HCT116 (cell line): ENCODE measurements at regions not wholly inside any gene's neighbourhood (a gene's known extent, or its start where the extent isn't known, plus 50 kb on each side); places are given as distances from the start of the nearest gene placed in this dataset.

Experiments
- ATAC-seq: fragments of 200-7000 bp; cut with Tn5 transposase; 2 replicates; pipeline ENCODE4 v1.9.1; 2020; ENCODE audit warnings: mild to moderate bottlenecking, moderate library complexity
- BruUV-seq: library from RNA; stranded (reverse); fragments of 400-500 nt; replicated peaks from 2 replicates; lab custom pipeline; 2021; lab: Mats Ljungman, UMichigan
- CTCF ChIA-PET: fragments of 300-600 bp; sonication (Branson Sonifier 250); formaldehyde crosslinking; loops from one replicate; lab custom pipeline; 2021; ENCODE audit warnings: antibody characterized with exemption; lab: Charles Lee
- POLR2A ChIA-PET: fragments of 300-600, 350-600 bp; sonication (Branson Sonifier 250); formaldehyde crosslinking; loops from one replicate; lab custom pipeline; 2021; ENCODE audit warnings: antibody characterized with exemption; lab: Charles Lee
- RAD21 ChIA-PET, 2 experiments: fragments of 300-600 bp; sonication (Branson Sonifier 250); formaldehyde crosslinking; loops; one replicate each; lab custom pipeline; 2023; ENCODE audit warnings: low total read pairs in 2 of 2; ENCODE audit not compliant: uncharacterized antibody in 2 of 2, unreplicated experiment in 2 of 2, low non-redundant PET in 1 of 2; lab: Charles Lee
- DNase-seq: peaks from one replicate; pipeline ENCODE4 v3.0.0-alpha.2; 2010; ENCODE audit warnings: low read depth, low spot score
- H2AFZ ChIP-seq: fragments of 200-600 bp; shearing (Covaris generic), sonication (generic); 2 replicates; pipeline ENCODE4 v1.6.1; 2017; ENCODE audit warnings: low read depth, mixed run types, mixed read lengths, antibody characterized with exemption, low read length; ENCODE audit not compliant: poor library complexity, severe bottlenecking
- H3K27ac ChIP-seq: 2 replicates; pipeline ENCODE4 v1.5.1; 2012; ENCODE audit warnings: low read depth, low read length
- H3K27me3 ChIP-seq: fragments of 200-600 bp; sonication (generic); 2 replicates; pipeline ENCODE4 v1.6.1; 2016; ENCODE audit warnings: mixed run types, low read length, mixed read lengths; ENCODE audit not compliant: insufficient read depth
- H3K36me3 ChIP-seq, 2 experiments: fragments of 200-500 bp in 1 of 2; fragments of 200-600 bp in 1 of 2; sonication (Bioruptor generic) in 1 of 2; sonication (generic) in 1 of 2; 2 replicates each; pipeline versions ENCODE4 v1.5.1 to v1.6.1; 2014 to 2016; ENCODE audit warnings: low read length in 2 of 2, inconsistent platforms in 1 of 2, mixed read lengths in 1 of 2, mixed run types in 1 of 2; ENCODE audit not compliant: insufficient read depth in 2 of 2, control insufficient read depth in 1 of 2
- H3K4me1 ChIP-seq, 2 experiments: fragments of 200-600 bp in 1 of 2; sonication (generic) in 1 of 2; 2 replicates each; pipeline versions ENCODE4 v1.5.1 to v1.6.1; 2012 to 2017; ENCODE audit warnings: low read length in 2 of 2, inconsistent platforms in 1 of 2, mild to moderate bottlenecking in 1 of 2, mixed read lengths in 1 of 2, mixed run types in 1 of 2, moderate library complexity in 1 of 2; ENCODE audit not compliant: insufficient read depth in 2 of 2, control insufficient read depth in 1 of 2
- H3K4me2 ChIP-seq: fragments of 200-600 bp; sonication (generic); 2 replicates; pipeline ENCODE4 v1.6.1; 2017; ENCODE audit warnings: mixed run types, low read length, mixed read lengths
- H3K4me3 ChIP-seq, 2 experiments: fragments of 200-600 bp in 1 of 2; sonication (generic) in 1 of 2; replicated peaks in 1 of 2; 2 replicates each; pipeline ENCODE4 v1.5.1; 2011 to 2016; ENCODE audit warnings: low read length in 2 of 2, control low read depth in 1 of 2, low read depth in 1 of 2, mild to moderate bottlenecking in 1 of 2, mixed read lengths in 1 of 2, mixed run types in 1 of 2
- H3K79me2 ChIP-seq: fragments of 200-600 bp; sonication (generic); 2 replicates; pipeline ENCODE4 v1.6.1; 2017; ENCODE audit warnings: mild to moderate bottlenecking, mixed run types, low read length, moderate library complexity, mixed read lengths; ENCODE audit not compliant: insufficient read depth
- H3K9ac ChIP-seq: fragments of 200-600 bp; sonication (generic); 2 replicates; pipeline ENCODE4 v1.6.1; 2016; ENCODE audit warnings: low read length, mixed read lengths
- H3K9me2 ChIP-seq: fragments of 200-600 bp; sonication (generic), shearing (Covaris generic); 2 replicates; pipeline ENCODE4 v1.6.1; 2017; ENCODE audit warnings: mixed run types, mild to moderate bottlenecking, moderate library complexity; ENCODE audit not compliant: insufficient read depth
- H3K9me3 ChIP-seq, 2 experiments: fragments of 200-500 bp in 1 of 2; fragments of 200-600 bp in 1 of 2; sonication (Bioruptor generic) in 1 of 2; sonication (generic) in 1 of 2; 2 replicates each; pipeline ENCODE4 v1.6.1; 2014 to 2017; ENCODE audit warnings: low read length in 2 of 2, mixed read lengths in 2 of 2, inconsistent platforms in 1 of 2, low read depth in 1 of 2, mild to moderate bottlenecking in 1 of 2, mixed run types in 1 of 2, moderate library complexity in 1 of 2; ENCODE audit not compliant: control insufficient read depth in 1 of 2, insufficient read depth in 1 of 2
- H4K20me1 ChIP-seq: fragments of 200-600 bp; sonication (generic), shearing (Covaris generic); 2 replicates; pipeline ENCODE4 v1.6.1; 2017; ENCODE audit warnings: mixed run types, mild to moderate bottlenecking, moderate library complexity; ENCODE audit not compliant: insufficient read depth
- ATF3 ChIP-seq: IDR thresholded peaks from 2 replicates; pipeline ENCODE4 v1.6.1; 2012
- CBX3 ChIP-seq: IDR thresholded peaks from 2 replicates; pipeline ENCODE4 v1.6.1; 2012; ENCODE audit warnings: low read depth
- CEBPB ChIP-seq: IDR thresholded peaks from 2 replicates; pipeline ENCODE4 v1.6.1; 2012; ENCODE audit warnings: low read depth
- CTCF ChIP-seq, 3 experiments: fragments of 200-600 bp in 1 of 3; sonication (generic) in 1 of 3; IDR thresholded peaks in 2 of 3; conservative IDR thresholded peaks in 1 of 3; 2 replicates each; pipeline ENCODE4 v1.5.1; 2012 to 2017; ENCODE audit warnings: low read depth in 2 of 3, low read length in 2 of 3, antibody characterized with exemption in 1 of 3, borderline replicate concordance in 1 of 3, control low read depth in 1 of 3, mild to moderate bottlenecking in 1 of 3, mixed read lengths in 1 of 3, mixed run types in 1 of 3, moderate library complexity in 1 of 3; ENCODE audit not compliant: insufficient read depth in 1 of 3
- EGR1 ChIP-seq: IDR thresholded peaks from 2 replicates; pipeline ENCODE4 v1.6.1; 2012; ENCODE audit warnings: low read depth
- EZH2phosphoT487 ChIP-seq: fragments of 200-600 bp; IDR thresholded peaks from 2 replicates; pipeline ENCODE4 v1.6.1; 2018; ENCODE audit warnings: antibody characterized with exemption, borderline replicate concordance
- POLR2A ChIP-seq: IDR thresholded peaks from 2 replicates; pipeline ENCODE4 v1.7.0; 2011; ENCODE audit warnings: borderline replicate concordance; ENCODE audit not compliant: insufficient read depth, insufficient read length; ENCODE audit errors: extremely low read depth
- RAD21 ChIP-seq: IDR thresholded peaks from 2 replicates; pipeline ENCODE4 v1.6.1; 2012; ENCODE audit warnings: low read depth, mild to moderate bottlenecking
- SP1 ChIP-seq: IDR thresholded peaks from 2 replicates; pipeline ENCODE4 v1.6.1; 2012; ENCODE audit warnings: low read depth
- TCF7L2 ChIP-seq: IDR thresholded peaks from 2 replicates; pipeline ENCODE4 v1.7.0; 2011; ENCODE audit warnings: borderline replicate concordance, inconsistent platforms; ENCODE audit not compliant: insufficient read depth, insufficient read length; ENCODE audit errors: extremely low read depth
- YY1 ChIP-seq: IDR thresholded peaks from 2 replicates; pipeline ENCODE4 v1.6.1; 2011; ENCODE audit warnings: low read length, low read depth, moderate library complexity, mild to moderate bottlenecking; ENCODE audit not compliant: insufficient replicate concordance; ENCODE audit errors: extremely low read depth
- intact Hi-C: fragments of 100-400 bp; cut with micrococcal nuclease; formaldehyde crosslinking; loops from 2 replicates; pipeline ENCODE4 v1.10.0; 2022

- H2AFZ ChIP-seq = no peak overlapping the region
- no TSS peak for BruUV-seq
- H3K4me3 ChIP-seq = no peak overlapping the region
- intact Hi-C loops = no loop called here
- ChIA-PET CTCF (no interaction called here), RAD21 (no interaction called here), POLR2A (interaction anchor here (1.0 kb wide), 1 partner anchor 43 kb away, joined by 4 read pairs; no protein-coding TSS in a partner anchor)
- no peak overlapping the region for H3K9ac ChIP-seq
- no peak for TF ChIP-seq POLR2A
- TF ChIP-seq TCF7L2 = no peak
- no peak for TF ChIP-seq RAD21
- no peak for ATAC-seq
- H3K36me3 ChIP-seq = no peaks in the 10 kb centered on the region
- DNase-seq = no peak
- no peaks in the 10 kb centered on the region; a peak in 1 of 4 replicates for H3K4me1 ChIP-seq
- H3K4me2 ChIP-seq = no peak overlapping the region
- H3K27me3 ChIP-seq = no peaks in the 10 kb centered on the region
- H3K9me2 ChIP-seq = no peaks in the 10 kb centered on the region
- H4K20me1 ChIP-seq = no peaks in the 10 kb centered on the region
- H3K9me3 ChIP-seq = no peaks in the 10 kb centered on the region
- H3K79me2 ChIP-seq = no peaks in the 10 kb centered on the region
- H3K27ac ChIP-seq = no peak overlapping the region
These were observed 184.5 kb upstream of the VRK2 start for GRCh38 chr2:57862153-57862552.

DNA sequence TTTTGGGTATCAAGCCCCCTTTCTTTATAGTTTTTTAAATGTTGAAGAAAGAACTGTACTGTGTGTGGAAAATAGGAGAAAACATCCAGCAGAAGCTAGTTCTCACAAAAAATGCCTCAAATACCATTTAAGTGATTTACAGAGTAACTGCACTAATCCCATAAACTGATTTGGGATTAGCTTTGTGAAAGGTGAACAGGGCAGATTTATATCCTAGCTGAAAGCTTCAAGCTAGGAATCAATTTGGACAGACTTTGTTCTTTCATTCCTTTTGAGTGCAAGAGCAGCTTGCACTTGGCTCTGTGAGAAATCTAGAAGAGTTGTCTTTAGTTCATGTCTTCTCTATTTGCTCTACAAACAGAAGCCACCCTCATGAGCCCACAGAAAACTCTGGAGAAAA lies 183.9 kb upstream of the VRK2 start:
- CTCF ChIA-PET = no interaction called here
- BruUV-seq = no TSS peak

More for the DNA sequence above, 183.9 kb upstream of the VRK2 start:
- Histone ChIP-seq H3K9me2 (no peaks in the 10 kb centered on the region), H3K36me3 (no peaks in the 10 kb centered on the region), H3K4me3 (no peak overlapping the region), H2AFZ (no peak overlapping the region), H3K27me3 (no peaks in the 10 kb centered on the region), H3K27ac (no peak overlapping the region), H4K20me1 (no peaks in the 10 kb centered on the region), H3K9ac (no peak overlapping the region), H3K79me2 (no peaks in the 10 kb centered on the region), H3K9me3 (no peaks in the 10 kb centered on the region), H3K4me1 (no peaks in the 10 kb centered on the region; a peak in 1 of 4 replicates), H3K4me2 (no peak overlapping the region)
- no peak for DNase-seq
- RAD21 ChIA-PET = no interaction called here
- no peak for ATAC-seq
- TF ChIP-seq TCF7L2 (no peak), YY1 (no peak), RAD21 (no peak), EGR1 (no peak), CBX3 (no peak), POLR2A (no peak), SP1 (no peak), EZH2phosphoT487 (no peak), CTCF (IDR thresholded peaks at IDR 0.05 in 2 of 3, conservative IDR thresholded peaks at IDR 0.05 in 1 of 3; ENCODE audit: borderline replicate concordance in 1 of 3, insufficient read depth in 1 of 3, low read depth in 2 of 3, low read length in 2 of 3) (no peak), ATF3 (no peak), CEBPB (no peak)
- POLR2A ChIA-PET = no interaction called here
- intact Hi-C loops = no loop called here
